H9 (cell line): ENCODE measurements at regions not wholly inside any gene's neighbourhood (a gene's known extent, or its start where the extent isn't known, plus 50 kb on each side); places are given as distances from the start of the nearest gene placed in this dataset.
A peak's percentile ranks its signal among the peaks of the same experiment; 100 is the strongest.

Experiments used
- DNase-seq: peaks from one replicate; pipeline ENCODE4 v3.0.0-alpha.2; 2017
- H2AFZ ChIP-seq: one replicate; pipeline ENCODE4 v1.6.1; 2013; ENCODE audit warnings: mild to moderate bottlenecking, low read length, control low read depth, moderate library complexity
- H2AK5ac ChIP-seq: 2 replicates; pipeline ENCODE4 v1.6.1; 2013; ENCODE audit warnings: low read length, control low read depth, mixed read lengths; ENCODE audit not compliant: insufficient read length
- H2BK120ac ChIP-seq: one replicate; pipeline ENCODE4 v1.6.1; 2013; ENCODE audit warnings: low read depth, mild to moderate bottlenecking, low read length, control low read depth, inconsistent platforms; ENCODE audit not compliant: poor library complexity, severe bottlenecking
- H2BK12ac ChIP-seq: 2 replicates; pipeline ENCODE4 v1.6.1; 2013; ENCODE audit warnings: low read length, control low read depth, mixed read lengths, low read depth; ENCODE audit not compliant: insufficient read length
- H2BK15ac ChIP-seq: 2 replicates; pipeline ENCODE4 v1.6.1; 2013; ENCODE audit warnings: low read depth, low read length, control low read depth
- H2BK20ac ChIP-seq: one replicate; pipeline ENCODE4 v1.6.1; 2013; ENCODE audit warnings: low read depth, mild to moderate bottlenecking, low read length, control low read depth, inconsistent platforms; ENCODE audit not compliant: poor library complexity, severe bottlenecking
- H2BK5ac ChIP-seq: 2 replicates; pipeline ENCODE4 v1.6.1; 2013; ENCODE audit warnings: low read length, control low read depth, mixed read lengths; ENCODE audit not compliant: insufficient read length
- H3K14ac ChIP-seq: 2 replicates; pipeline ENCODE4 v1.6.1; 2013; ENCODE audit warnings: low read length, control low read depth; ENCODE audit not compliant: insufficient read depth
- H3K18ac ChIP-seq: 2 replicates; pipeline ENCODE4 v1.6.1; 2013; ENCODE audit warnings: low read depth, mild to moderate bottlenecking, mixed read lengths, low read length, control low read depth; ENCODE audit not compliant: insufficient read length
- H3K23ac ChIP-seq: 2 replicates; pipeline ENCODE4 v1.6.1; 2013; ENCODE audit warnings: low read length, control low read depth, mixed read lengths, low read depth; ENCODE audit not compliant: insufficient read length
- H3K23me2 ChIP-seq: 2 replicates; pipeline ENCODE4 v1.6.1; 2013; ENCODE audit warnings: low read depth, mild to moderate bottlenecking, mixed read lengths, low read length, control low read depth; ENCODE audit not compliant: insufficient read length, poor library complexity, severe bottlenecking
- H3K27ac ChIP-seq: 2 replicates; pipeline ENCODE4 v1.5.1; 2013; ENCODE audit warnings: low read length, control low read depth, mixed read lengths, low read depth; ENCODE audit not compliant: insufficient read length
- H3K27me3 ChIP-seq: 2 replicates; pipeline ENCODE4 v1.6.1; 2013; ENCODE audit warnings: low read length, control low read depth, inconsistent platforms; ENCODE audit not compliant: insufficient read depth
- H3K4ac ChIP-seq: 2 replicates; pipeline ENCODE4 v1.6.1; 2013; ENCODE audit warnings: low read depth, mild to moderate bottlenecking, control low read depth, inconsistent platforms, low read length, moderate library complexity
- H3K4me1 ChIP-seq: 2 replicates; pipeline ENCODE4 v1.6.1; 2013; ENCODE audit warnings: low read length, control low read depth, inconsistent platforms; ENCODE audit not compliant: insufficient read depth
- H3K4me2 ChIP-seq: 2 replicates; pipeline ENCODE4 v1.6.1; 2013; ENCODE audit warnings: low read length, control low read depth, mixed read lengths; ENCODE audit not compliant: insufficient read length, insufficient read depth
- H3K56ac ChIP-seq: 2 replicates; pipeline ENCODE4 v1.6.1; 2013; ENCODE audit warnings: low read depth, mild to moderate bottlenecking, mixed read lengths, low read length, control low read depth; ENCODE audit not compliant: insufficient read length
- H3K79me1 ChIP-seq: 2 replicates; pipeline ENCODE4 v1.6.1; 2013; ENCODE audit warnings: low read depth, mild to moderate bottlenecking, moderate library complexity, low read length, control low read depth, inconsistent platforms; ENCODE audit not compliant: insufficient read depth, poor library complexity, severe bottlenecking
- H3K79me2 ChIP-seq: 2 replicates; pipeline ENCODE4 v1.6.1; 2013; ENCODE audit warnings: low read length, control low read depth, inconsistent platforms; ENCODE audit not compliant: insufficient read depth
- H3K9ac ChIP-seq: 2 replicates; pipeline ENCODE4 v1.6.1; 2013; ENCODE audit warnings: low read length, control low read depth, mixed read lengths; ENCODE audit not compliant: insufficient read length; ENCODE audit errors: extremely low read depth
- H3K9me3 ChIP-seq: one replicate; pipeline ENCODE4 v1.6.1; 2013; ENCODE audit warnings: low read depth, low read length, inconsistent platforms; ENCODE audit not compliant: control insufficient read depth
- H3T11ph ChIP-seq: one replicate; pipeline ENCODE4 v1.6.1; 2013; ENCODE audit warnings: mild to moderate bottlenecking, low read length, control low read depth, inconsistent platforms
- H4K20me1 ChIP-seq: one replicate; pipeline ENCODE4 v1.6.1; 2013; ENCODE audit not compliant: control insufficient read depth, insufficient read length, insufficient read depth
- H4K5ac ChIP-seq: 2 replicates; pipeline ENCODE4 v1.6.1; 2013; ENCODE audit warnings: low read depth, mild to moderate bottlenecking, mixed read lengths, low read length, control low read depth; ENCODE audit not compliant: insufficient read length
- H4K8ac ChIP-seq: replicated peaks from 2 replicates; pipeline ENCODE4 v1.6.1; 2013; ENCODE audit warnings: low read length, control low read depth, mixed read lengths, low read depth; ENCODE audit not compliant: insufficient read length
- H4K91ac ChIP-seq: 2 replicates; pipeline ENCODE4 v1.6.1; 2013; ENCODE audit warnings: low read depth, mild to moderate bottlenecking, moderate library complexity, mixed read lengths, low read length, control low read depth; ENCODE audit not compliant: insufficient read length
- H3K27ac Mint-ChIP-seq, 3 experiments: 2 replicates in 2 of 3; 3 replicates in 1 of 3; pipeline ENCODE4 v1.8.0; 2020 to 2021; ENCODE audit warnings: mixed read lengths in 3 of 3, mild to moderate bottlenecking in 1 of 3, moderate library complexity in 1 of 3
- H3K27me3 Mint-ChIP-seq: 2 replicates; pipeline ENCODE4 v1.8.0; 2021; ENCODE audit warnings: low read depth, mild to moderate bottlenecking, moderate library complexity, mixed read lengths
- H3K36me3 Mint-ChIP-seq, 3 experiments: 2 replicates in 2 of 3; 3 replicates in 1 of 3; pipeline ENCODE4 v1.8.0; 2020 to 2021; ENCODE audit warnings: low read depth in 3 of 3, mixed read lengths in 3 of 3; ENCODE audit not compliant: insufficient read depth in 1 of 3
- H3K4me1 Mint-ChIP-seq, 2 experiments: 2 replicates each; pipeline ENCODE4 v1.8.0; 2020; ENCODE audit warnings: mixed read lengths in 2 of 2
- H3K4me3 Mint-ChIP-seq, 2 experiments: 2 replicates in 1 of 2; 3 replicates in 1 of 2; pipeline ENCODE4 v1.8.0; 2020 to 2021; ENCODE audit warnings: mild to moderate bottlenecking in 2 of 2, mixed read lengths in 2 of 2, moderate library complexity in 1 of 2
- H3K9me3 Mint-ChIP-seq, 2 experiments: 2 replicates in 1 of 2; 3 replicates in 1 of 2; pipeline ENCODE4 v1.8.0; 2020; ENCODE audit warnings: mild to moderate bottlenecking in 2 of 2, mixed read lengths in 2 of 2, moderate library complexity in 1 of 2
- WGBS: extraction: QIAGEN DNeasy Blood & Tissue Kit; methylation state at CpG from one replicate; pipeline ENCODE4 v1.1.7; 2013; ENCODE audit warnings: missing lambda C conversion rate, low lambda C conversion rate, mixed read lengths; ENCODE audit not compliant: insufficient read length; ENCODE audit errors: extremely low coverage; 5-methylcytosine and 5-hydroxymethylcytosine counted together
- TF ChIP-seq, protein P1 (sequence below): fragments of 200-600 bp; sonication (generic); conservative IDR thresholded peaks from 3 replicates; pipeline ENCODE4 v1.8.0; 2021; ENCODE audit warnings: antibody characterized with exemption, mild to moderate bottlenecking

DNA sequence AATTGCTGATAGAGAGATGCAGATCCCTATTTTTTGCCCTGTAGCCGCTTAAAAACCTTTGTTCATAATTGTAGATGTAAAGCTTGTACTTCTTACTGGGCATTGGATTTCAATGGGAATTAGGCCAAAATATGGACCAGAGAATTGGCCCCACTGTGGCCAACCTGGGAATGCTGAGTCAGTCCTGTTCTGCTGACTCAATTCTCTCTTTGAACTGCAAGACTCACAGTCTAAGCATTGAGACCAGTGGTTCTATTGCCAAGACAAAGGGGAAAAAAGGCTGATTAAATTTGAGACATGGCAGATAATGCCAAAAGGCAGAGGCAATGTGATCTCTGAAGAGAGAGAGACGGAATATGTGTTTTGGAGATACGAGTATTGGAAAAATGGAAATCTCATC lies 72.5 kb upstream of the UBL3 start:
- H4K20me1 ChIP-seq: no peaks in the 10 kb centered on the region
- no peak overlapping the region for H3K9ac ChIP-seq
- H3K23ac ChIP-seq: no peak overlapping the region
- Mint-ChIP-seq H3K4me1 (peaks cover 13 to 21% of the 10 kb centered on the region in 2 experiments), H3K27me3 (peaks cover 4% of the 10 kb centered on the region), H3K4me3 (no peak overlapping the region), H3K9me3 (no peaks in the 10 kb centered on the region; a peak in 1 of 5 replicates), H3K27ac (peak overlapping the region in 1 of 3 experiments; percentile 7; a peak in 1 of 7 replicates), H3K36me3 (no peaks in the 10 kb centered on the region)
- no peak overlapping the region for H3K27ac ChIP-seq
- no peak overlapping the region for H2BK12ac ChIP-seq
- H4K8ac ChIP-seq: no peak overlapping the region
- H3K79me2 ChIP-seq: no peaks in the 10 kb centered on the region
- H3K18ac ChIP-seq: no peak overlapping the region
- H3K27me3 ChIP-seq: no peaks in the 10 kb centered on the region
- no peak overlapping the region for H3K56ac ChIP-seq
- H3K4me2 ChIP-seq: no peak overlapping the region
- H3K14ac ChIP-seq: no peak overlapping the region
- no peak overlapping the region for H4K5ac ChIP-seq
- H2AK5ac ChIP-seq: no peak overlapping the region
- H3K4me1 ChIP-seq: no peaks in the 10 kb centered on the region; the same call in 1 of the 2 replicates
- TF ChIP-seq, protein P1, sequence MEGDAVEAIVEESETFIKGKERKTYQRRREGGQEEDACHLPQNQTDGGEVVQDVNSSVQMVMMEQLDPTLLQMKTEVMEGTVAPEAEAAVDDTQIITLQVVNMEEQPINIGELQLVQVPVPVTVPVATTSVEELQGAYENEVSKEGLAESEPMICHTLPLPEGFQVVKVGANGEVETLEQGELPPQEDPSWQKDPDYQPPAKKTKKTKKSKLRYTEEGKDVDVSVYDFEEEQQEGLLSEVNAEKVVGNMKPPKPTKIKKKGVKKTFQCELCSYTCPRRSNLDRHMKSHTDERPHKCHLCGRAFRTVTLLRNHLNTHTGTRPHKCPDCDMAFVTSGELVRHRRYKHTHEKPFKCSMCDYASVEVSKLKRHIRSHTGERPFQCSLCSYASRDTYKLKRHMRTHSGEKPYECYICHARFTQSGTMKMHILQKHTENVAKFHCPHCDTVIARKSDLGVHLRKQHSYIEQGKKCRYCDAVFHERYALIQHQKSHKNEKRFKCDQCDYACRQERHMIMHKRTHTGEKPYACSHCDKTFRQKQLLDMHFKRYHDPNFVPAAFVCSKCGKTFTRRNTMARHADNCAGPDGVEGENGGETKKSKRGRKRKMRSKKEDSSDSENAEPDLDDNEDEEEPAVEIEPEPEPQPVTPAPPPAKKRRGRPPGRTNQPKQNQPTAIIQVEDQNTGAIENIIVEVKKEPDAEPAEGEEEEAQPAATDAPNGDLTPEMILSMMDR: no peak
- no peak overlapping the region for H2AFZ ChIP-seq
- H3K23me2 ChIP-seq: no peaks in the 10 kb centered on the region
- no peaks in the 10 kb centered on the region for H3K79me1 ChIP-seq
- no peak overlapping the region for H4K91ac ChIP-seq
- H3K9me3 ChIP-seq: no peaks in the 10 kb centered on the region
- DNase-seq: no peak
- WGBS: no CpG with 5 or more reads among the region's 3 CpGs
- H2BK120ac ChIP-seq: no peak overlapping the region
- H3T11ph ChIP-seq: no peak overlapping the region
- H3K4ac ChIP-seq: no peak overlapping the region
- H2BK20ac ChIP-seq: no peak overlapping the region
- no peak overlapping the region for H2BK15ac ChIP-seq
- no peak overlapping the region for H2BK5ac ChIP-seq
